ENCODE measurements at regions not wholly inside any gene's neighbourhood (a gene's known extent, or its start where the extent isn't known, plus 50 kb on each side); places are given as distances from the start of the nearest gene placed in this dataset.

DNA sequence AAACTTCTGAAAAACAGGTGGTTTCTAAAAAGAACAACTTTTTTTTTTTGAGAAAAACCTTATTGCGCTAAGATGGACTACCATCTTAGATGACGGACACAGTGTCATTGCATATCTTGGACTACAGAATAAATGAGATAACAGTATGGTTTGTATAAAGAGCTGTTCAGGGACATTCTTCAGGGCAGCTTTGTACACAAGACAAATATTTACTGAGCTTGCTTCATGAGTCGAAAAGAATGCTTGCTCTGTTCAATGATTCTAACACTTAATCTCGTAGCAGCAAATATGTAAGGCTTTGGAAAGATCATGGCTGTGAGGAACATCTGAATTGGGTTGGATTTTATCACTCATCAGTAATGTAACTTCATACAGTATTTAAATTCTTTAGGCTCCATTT, 282.5 kb upstream of the CWC22 start:
- no peak overlapping the region for H3K9ac ChIP-seq (ENCODE audit: low read length)
- H3K27me3 ChIP-seq (ENCODE audit: insufficient read depth, low read length): no peaks in the 10 kb centered on the region
- DNase-seq (ENCODE audit: low read depth, low spot score) (no peak), ATAC-seq (no peak)
- H3K79me2 ChIP-seq (ENCODE audit: insufficient read depth, low read length): no peaks in the 10 kb centered on the region
- intact Hi-C loops (cut with micrococcal nuclease): no loop called here
- CTCF ChIA-PET: no interaction called here
- H3K9me2 ChIP-seq (ENCODE audit: insufficient read depth): no peaks in the 10 kb centered on the region
- no peaks in the 10 kb centered on the region for H3K36me3 ChIP-seq (ENCODE audit: control insufficient read depth in 1 of 2, insufficient read depth in 2 of 2, low read length in 2 of 2)
- H3K4me1 ChIP-seq (ENCODE audit: control insufficient read depth in 1 of 2, insufficient read depth in 2 of 2, low read length in 2 of 2): peaks cover 0 to 22% of the 10 kb centered on the region in 2 experiments; a peak in 2 of 4 replicates
- no peak overlapping the region for H2AFZ ChIP-seq (ENCODE audit: low read depth, low read length, poor library complexity, severe bottlenecking)
- H3K4me2 ChIP-seq (ENCODE audit: low read length): no peak overlapping the region
- BruUV-seq (replicated peaks): no TSS peak
- no peak for TF ChIP-seq ZNF274 (IDR thresholded peaks at IDR 0.05; ENCODE audit: low read depth, low read length)
- TF ChIP-seq REST (IDR thresholded peaks at IDR 0.05; ENCODE audit: low read depth): no peak
- no peak for TF ChIP-seq FOSL1 (IDR thresholded peaks at IDR 0.05; ENCODE audit: low read depth)
- TF ChIP-seq CEBPB (IDR thresholded peaks at IDR 0.05; ENCODE audit: low read depth): no peak
- no peak for TF ChIP-seq SRF (IDR thresholded peaks at IDR 0.05; ENCODE audit: low read depth)
- TF ChIP-seq YY1 (IDR thresholded peaks at IDR 0.05; ENCODE audit: extremely low read depth, insufficient replicate concordance, low read depth, low read length): no peak
- TF ChIP-seq ELF1 (IDR thresholded peaks at IDR 0.05; ENCODE audit: borderline replicate concordance, low read depth): no peak
- TF ChIP-seq ZFX (IDR thresholded peaks at IDR 0.05): no peak
- no peak for TF ChIP-seq TCF7L2 (IDR thresholded peaks at IDR 0.05; ENCODE audit: borderline replicate concordance, extremely low read depth, insufficient read depth, insufficient read length)
- no peak for TF ChIP-seq CBX3 (IDR thresholded peaks at IDR 0.05; ENCODE audit: low read depth)
- no peak for TF ChIP-seq ATF3 (IDR thresholded peaks at IDR 0.05)
- no peak for TF ChIP-seq EZH2 (IDR thresholded peaks at IDR 0.05)
- no peak for TF ChIP-seq SP1 (IDR thresholded peaks at IDR 0.05; ENCODE audit: low read depth)
- TF ChIP-seq EGR1 (IDR thresholded peaks at IDR 0.05; ENCODE audit: low read depth): no peak
- no peak for TF ChIP-seq EZH2phosphoT487 (IDR thresholded peaks at IDR 0.05; ENCODE audit: borderline replicate concordance)
- no peak for TF ChIP-seq ZBTB33 (IDR thresholded peaks at IDR 0.05; ENCODE audit: extremely low read depth, insufficient replicate concordance, low read length)
- no peak for TF ChIP-seq MAX (IDR thresholded peaks at IDR 0.05)
- TF ChIP-seq RAD21 (IDR thresholded peaks at IDR 0.05; ENCODE audit: low read depth): no peak
- TF ChIP-seq POLR2A (IDR thresholded peaks at IDR 0.05; ENCODE audit: borderline replicate concordance, extremely low read depth, insufficient read depth, insufficient read length): no peak
- RAD21 ChIA-PET (ENCODE audit: low non-redundant PET in 1 of 2, low total read pairs in 2 of 2, uncharacterized antibody in 2 of 2, unreplicated experiment in 2 of 2): no interaction called here
- H4K20me1 ChIP-seq (ENCODE audit: insufficient read depth): no peaks in the 10 kb centered on the region
- H3K27ac ChIP-seq (ENCODE audit: low read depth, low read length): no peak overlapping the region
- H3K9me3 ChIP-seq (ENCODE audit: control insufficient read depth in 1 of 2, insufficient read depth in 1 of 2, low read depth in 1 of 2, low read length in 2 of 2): no peaks in the 10 kb centered on the region
- POLR2A ChIA-PET: no interaction called here
- no peak overlapping the region for H3K4me3 ChIP-seq (replicated peaks in 1 of 2; ENCODE audit: low read depth in 1 of 2, low read length in 2 of 2)
